ENCODE measurements at regions not wholly inside any gene's neighbourhood (a gene's known extent, or its start where the extent isn't known, plus 50 kb on each side); places are given as distances from the start of the nearest gene placed in this dataset.

DNA sequence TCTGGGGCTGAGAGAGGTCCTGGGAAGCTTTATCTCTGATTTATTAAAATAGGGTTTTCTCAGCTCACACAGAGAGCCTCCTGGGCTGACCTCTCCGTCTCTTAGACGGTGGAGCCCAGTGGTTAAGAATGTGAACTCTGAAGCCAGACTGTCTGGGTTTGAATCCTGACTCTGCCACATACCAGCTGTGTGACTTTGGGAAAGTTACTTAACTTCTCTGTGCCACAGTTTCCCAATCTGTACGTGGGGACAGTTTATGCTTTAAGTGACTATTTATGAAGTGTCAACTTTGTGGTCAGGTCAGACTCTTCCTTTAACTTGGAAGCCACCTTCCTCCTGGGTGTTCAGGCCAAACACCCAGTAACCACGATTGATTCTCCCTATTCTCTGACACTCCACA is 290.9 kb downstream of the AACS start:
- H3K27me3 Mint-ChIP-seq (ENCODE audit: unreplicated experiment) = peaks cover 37% of the 10 kb centered on the region
- intact Hi-C loops (cut with micrococcal nuclease; ENCODE audit: unreplicated experiment) = no loop called here
- CTCF ChIA-PET = interaction anchor here (0.6 kb wide), 1 partner anchor 403 kb away, joined by 4 read pairs; no protein-coding TSS in a partner anchor
- no peak for TF ChIP-seq CTCF (IDR thresholded peaks at IDR 0.05; ENCODE audit: unreplicated experiment)
- H3K4me3 Mint-ChIP-seq (ENCODE audit: low read depth, unreplicated experiment) = no peak overlapping the region
- BruUV-seq (replicated peaks) = no TSS peak
- no peak overlapping the region for H3K27ac Mint-ChIP-seq (ENCODE audit: unreplicated experiment)
- H3K4me1 Mint-ChIP-seq (ENCODE audit: low read depth, unreplicated experiment) = no peaks in the 10 kb centered on the region
- H3K36me3 Mint-ChIP-seq (ENCODE audit: insufficient read depth, unreplicated experiment) = no peaks in the 10 kb centered on the region
- DNase-seq = no peak
- H3K9me3 Mint-ChIP-seq (ENCODE audit: low read depth, unreplicated experiment) = no peaks in the 10 kb centered on the region

DNA sequence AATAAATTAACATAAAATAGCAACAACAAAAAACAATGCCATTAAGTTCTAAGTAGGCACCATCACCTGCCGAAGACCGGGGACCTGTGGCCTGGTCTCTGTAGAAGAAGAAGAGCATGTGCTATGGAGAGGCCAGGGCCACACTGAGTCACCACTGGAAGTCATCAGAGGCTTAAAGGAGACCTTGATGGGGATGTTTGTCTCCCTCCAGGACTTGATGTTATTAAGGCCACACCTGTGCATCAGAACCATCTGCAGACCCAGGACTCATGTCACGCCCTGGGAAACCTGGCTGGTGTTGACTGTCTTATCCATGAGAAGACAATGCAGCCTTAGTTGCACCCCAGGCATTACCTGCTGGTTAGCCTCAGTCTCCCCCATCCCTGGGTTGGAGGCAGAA is 292.3 kb downstream of the AACS start:
- Mint-ChIP-seq H3K9me3 (ENCODE audit: low read depth, unreplicated experiment) (no peaks in the 10 kb centered on the region), H3K27ac (ENCODE audit: unreplicated experiment) (no peak overlapping the region), H3K4me3 (ENCODE audit: low read depth, unreplicated experiment) (no peak overlapping the region), H3K27me3 (ENCODE audit: unreplicated experiment) (peaks cover 52% of the 10 kb centered on the region), H3K4me1 (ENCODE audit: low read depth, unreplicated experiment) (no peaks in the 10 kb centered on the region), H3K36me3 (ENCODE audit: insufficient read depth, unreplicated experiment) (no peaks in the 10 kb centered on the region)
- no TSS peak for BruUV-seq (replicated peaks)
- TF ChIP-seq CTCF (IDR thresholded peaks at IDR 0.05; ENCODE audit: unreplicated experiment) = no peak
- DNase-seq = no peak
- CTCF ChIA-PET = no interaction called here
- intact Hi-C loops (cut with micrococcal nuclease; ENCODE audit: unreplicated experiment) = no loop called here

DNA sequence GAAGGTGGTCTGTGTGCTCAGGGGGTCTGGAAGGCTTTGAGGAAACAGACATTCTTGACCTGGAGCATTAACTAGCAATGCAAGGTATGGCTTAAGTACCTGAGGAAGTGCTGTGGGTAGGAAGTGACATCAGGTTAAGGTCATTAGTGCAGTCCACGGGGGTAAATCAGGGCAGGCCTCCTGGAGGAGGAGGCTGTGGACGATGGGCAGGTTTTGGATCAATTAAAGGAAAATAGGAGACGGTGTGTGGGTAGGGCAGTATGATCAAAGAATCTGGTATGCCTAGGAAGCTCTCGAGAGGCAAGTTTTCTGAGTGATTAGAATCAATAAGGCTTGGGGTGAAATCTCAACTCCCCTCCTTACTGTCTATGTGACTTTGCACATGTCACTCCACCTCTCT is 295.3 kb downstream of the AACS start:
- no peaks in the 10 kb centered on the region for H3K9me3 Mint-ChIP-seq (ENCODE audit: low read depth, unreplicated experiment)
- no peak for TF ChIP-seq CTCF (IDR thresholded peaks at IDR 0.05; ENCODE audit: unreplicated experiment)
- BruUV-seq (replicated peaks) = no TSS peak
- no peak for DNase-seq
- H3K27me3 Mint-ChIP-seq (ENCODE audit: unreplicated experiment) = peaks cover 56% of the 10 kb centered on the region
- no peak overlapping the region for H3K4me3 Mint-ChIP-seq (ENCODE audit: low read depth, unreplicated experiment)
- CTCF ChIA-PET = no interaction called here
- no peak overlapping the region for H3K27ac Mint-ChIP-seq (ENCODE audit: unreplicated experiment)
- H3K36me3 Mint-ChIP-seq (ENCODE audit: insufficient read depth, unreplicated experiment) = no peaks in the 10 kb centered on the region
- H3K4me1 Mint-ChIP-seq (ENCODE audit: low read depth, unreplicated experiment) = no peaks in the 10 kb centered on the region
- intact Hi-C loops (cut with micrococcal nuclease; ENCODE audit: unreplicated experiment) = no loop called here

GRCh38 chr12:125371033-125371432 is 305.8 kb downstream of the AACS start:
- no peak overlapping the region for H3K4me3 Mint-ChIP-seq (ENCODE audit: low read depth, unreplicated experiment)
- H3K27me3 Mint-ChIP-seq (ENCODE audit: unreplicated experiment) = peaks cover 75% of the 10 kb centered on the region
- no peaks in the 10 kb centered on the region for H3K9me3 Mint-ChIP-seq (ENCODE audit: low read depth, unreplicated experiment)
- DNase-seq = no peak
- H3K4me1 Mint-ChIP-seq (ENCODE audit: low read depth, unreplicated experiment) = no peaks in the 10 kb centered on the region
- intact Hi-C loops (cut with micrococcal nuclease; ENCODE audit: unreplicated experiment) = no loop called here
- TF ChIP-seq CTCF (IDR thresholded peaks at IDR 0.05; ENCODE audit: unreplicated experiment) = no peak
- no peak overlapping the region for H3K27ac Mint-ChIP-seq (ENCODE audit: unreplicated experiment)
- H3K36me3 Mint-ChIP-seq (ENCODE audit: insufficient read depth, unreplicated experiment) = no peaks in the 10 kb centered on the region
- BruUV-seq (replicated peaks) = no TSS peak
- CTCF ChIA-PET = no interaction called here
